Naive thymus-derived CD4-positive, alpha-beta T cell (primary cell): ENCODE measurements at regions not wholly inside any gene's neighbourhood (a gene's known extent, or its start where the extent isn't known, plus 50 kb on each side); places are given as distances from the start of the nearest gene placed in this dataset.

Experiments used
- ATAC-seq: fragments of 150-1000 bp; cut with Tn5 transposase; 2 replicates; pipeline ENCODE4 v1.10.0; 2021; ENCODE audit warnings: mild to moderate bottlenecking, moderate library complexity
- CTCF ChIA-PET: fragments of 350-600 bp; sonication (Branson Sonifier 250); formaldehyde crosslinking; loops from one replicate; lab custom pipeline; 2021; ENCODE audit warnings: antibody characterized with exemption; lab: Charles Lee
- POLR2A ChIA-PET: fragments of 350-600 bp; sonication (Branson Sonifier 250); formaldehyde crosslinking; loops from one replicate; lab custom pipeline; 2021; ENCODE audit warnings: antibody characterized with exemption, inconsistent platforms; lab: Charles Lee
- DNase-seq, 9 donors: peaks; one replicate each; pipeline versions ENCODE4 v3.0.0 to v3.0.0-alpha.2; 2020 to 2022; ENCODE audit warnings: mixed read lengths in 1 of 9
- H3K27ac ChIP-seq: one replicate; pipeline ENCODE4 v1.7.0; 2013; ENCODE audit warnings: mild to moderate bottlenecking, low read depth, low read length, moderate library complexity
- H3K27me3 ChIP-seq, 2 donors: one replicate each; pipeline ENCODE4 v1.7.0; 2013; ENCODE audit warnings: low read length in 2 of 2, mild to moderate bottlenecking in 2 of 2, moderate library complexity in 2 of 2; ENCODE audit not compliant: control insufficient read depth in 2 of 2, insufficient read depth in 2 of 2
- H3K36me3 ChIP-seq, 3 experiments: 1 replicate in 2 of 3; 2 replicates in 1 of 3; pipeline ENCODE4 v1.7.0; 2013; ENCODE audit warnings: low read length in 3 of 3, mild to moderate bottlenecking in 3 of 3, moderate library complexity in 1 of 3; ENCODE audit not compliant: insufficient read depth in 3 of 3, control insufficient read depth in 2 of 3
- H3K4me1 ChIP-seq, 2 donors: one replicate each; pipeline ENCODE4 v1.7.0; 2013; ENCODE audit warnings: low read length in 2 of 2, mild to moderate bottlenecking in 2 of 2, moderate library complexity in 1 of 2; ENCODE audit not compliant: control insufficient read depth in 2 of 2, insufficient read depth in 2 of 2
- H3K4me3 ChIP-seq: 2 replicates; pipeline ENCODE4 v1.7.0; 2013; ENCODE audit warnings: mild to moderate bottlenecking, low read length
- H3K9me3 ChIP-seq, 3 experiments: 1 replicate in 2 of 3; 2 replicates in 1 of 3; pipeline ENCODE4 v1.7.0; 2013; ENCODE audit warnings: low read length in 3 of 3; ENCODE audit not compliant: control insufficient read depth in 2 of 3
- H3K27ac Mint-ChIP-seq, 9 donors: one replicate each; pipeline ENCODE4 v1.8.0; 2020 to 2022; ENCODE audit warnings: mixed read lengths in 9 of 9, mild to moderate bottlenecking in 8 of 9, moderate library complexity in 5 of 9, inconsistent platforms in 2 of 9
- H3K27me3 Mint-ChIP-seq, 5 donors: one replicate each; pipeline ENCODE4 v1.8.0; 2021 to 2022; ENCODE audit warnings: mixed read lengths in 5 of 5, mild to moderate bottlenecking in 1 of 5
- H3K36me3 Mint-ChIP-seq, 5 donors: one replicate each; pipeline ENCODE4 v1.8.0; 2020 to 2022; ENCODE audit warnings: mixed read lengths in 5 of 5, mild to moderate bottlenecking in 3 of 5, inconsistent platforms in 1 of 5
- H3K4me1 Mint-ChIP-seq, 7 donors: one replicate each; pipeline ENCODE4 v1.8.0; 2020 to 2022; ENCODE audit warnings: mixed read lengths in 7 of 7, mild to moderate bottlenecking in 3 of 7, inconsistent platforms in 1 of 7
- H3K4me3 Mint-ChIP-seq, 10 donors: one replicate each; pipeline ENCODE4 v1.8.0; 2020 to 2022; ENCODE audit warnings: mild to moderate bottlenecking in 10 of 10, mixed read lengths in 10 of 10, moderate library complexity in 6 of 10, inconsistent platforms in 2 of 10
- H3K9me3 Mint-ChIP-seq, 11 donors: one replicate each; pipeline ENCODE4 v1.8.0; 2020 to 2022; ENCODE audit warnings: mixed read lengths in 11 of 11, mild to moderate bottlenecking in 4 of 11, inconsistent platforms in 1 of 11, moderate library complexity in 1 of 11
- intact Hi-C, 2 donors: fragments of 100-400 bp; cut with micrococcal nuclease; formaldehyde crosslinking; loops; one replicate each; pipeline ENCODE4 v1.15.1; 2023

DNA sequence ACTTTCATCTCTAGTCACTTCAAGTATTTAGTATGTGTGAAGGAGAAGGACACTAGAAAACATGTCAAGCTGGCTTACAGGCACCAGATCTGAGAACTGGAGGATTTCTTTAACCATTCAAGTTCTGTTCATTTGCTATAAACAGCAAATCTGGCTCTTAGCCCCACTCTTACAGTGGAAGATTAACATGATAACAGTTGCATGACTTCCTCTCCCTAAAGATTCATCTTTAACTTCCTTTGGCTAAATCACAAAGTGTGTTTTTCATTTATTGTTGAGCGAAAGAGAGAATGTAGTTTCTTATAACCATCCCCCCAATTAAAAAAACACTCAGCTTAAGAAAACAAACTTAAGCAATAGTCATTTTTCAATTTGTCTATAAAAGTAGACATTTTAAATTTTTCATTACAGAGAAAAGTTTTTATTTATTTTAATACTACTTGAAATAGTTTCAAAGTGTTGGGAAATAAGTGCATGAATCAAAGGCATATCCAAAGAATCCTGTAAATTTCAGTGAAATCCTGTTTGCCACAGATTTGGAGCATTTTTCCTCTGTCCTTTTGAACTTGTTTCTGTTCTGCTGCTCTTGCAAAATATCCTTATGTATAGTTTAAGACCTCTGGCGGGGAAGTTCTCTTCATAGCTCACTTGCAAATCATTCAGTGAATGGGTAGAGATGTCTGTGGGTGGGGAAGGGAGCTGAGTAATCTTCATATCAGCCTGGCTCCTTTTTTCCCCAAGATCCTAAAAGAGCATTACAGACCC lies 241.0 kb upstream of the RBBP8 start:
- intact Hi-C loops, result no loop called here

GRCh38 chr18:22694954-22695353 lies 238.2 kb upstream of the RBBP8 start:
- no peak overlapping the region for H3K4me3 ChIP-seq
- ChIA-PET POLR2A (no interaction called here), CTCF (no interaction called here)
- H3K27ac ChIP-seq, result no peak overlapping the region
- H3K9me3 ChIP-seq, result no peaks in the 10 kb centered on the region
- no peaks in the 10 kb centered on the region for H3K4me1 Mint-ChIP-seq
- intact Hi-C loops, result no loop called here
- DNase-seq, result no peak
- ATAC-seq, result no peak
- H3K27me3 Mint-ChIP-seq, result peaks cover 1 to 14% (median 9%) of the 10 kb centered on the region in 5 donors
- H3K4me1 ChIP-seq, result no peaks in the 10 kb centered on the region
- H3K9me3 Mint-ChIP-seq, result peaks cover 0 to 3% (median 0%) of the 10 kb centered on the region in 11 donors
- H3K27ac Mint-ChIP-seq, result no peak overlapping the region
- H3K4me3 Mint-ChIP-seq, result no peak overlapping the region
- H3K36me3 ChIP-seq, result no peaks in the 10 kb centered on the region
- no peaks in the 10 kb centered on the region for H3K27me3 ChIP-seq
- H3K36me3 Mint-ChIP-seq, result peaks cover 0 to 2% (median 0%) of the 10 kb centered on the region in 5 donors

More for the DNA sequence above, 241.0 kb upstream of the RBBP8 start:
- Mint-ChIP-seq H3K9me3 (peaks cover 0 to 1% (median 0%) of the 10 kb centered on the region in 11 donors), H3K27ac (no peak overlapping the region), H3K4me1 (no peaks in the 10 kb centered on the region), H3K36me3 (no peaks in the 10 kb centered on the region), H3K4me3 (no peak overlapping the region), H3K27me3 (peaks cover 0 to 6% (median 2%) of the 10 kb centered on the region in 5 donors)
- H3K27me3 ChIP-seq, result no peaks in the 10 kb centered on the region
- H3K27ac ChIP-seq, result no peak overlapping the region
- no peaks in the 10 kb centered on the region for H3K4me1 ChIP-seq
- no peak overlapping the region for H3K4me3 ChIP-seq
- DNase-seq (no peak), ATAC-seq (no peak)
- no peaks in the 10 kb centered on the region for H3K9me3 ChIP-seq
- CTCF ChIA-PET, result no interaction called here
- POLR2A ChIA-PET, result no interaction called here
- H3K36me3 ChIP-seq, result no peaks in the 10 kb centered on the region

- Mint-ChIP-seq H3K27me3 (peaks cover 2 to 18% (median 11%) of the 10 kb centered on the region in 5 donors), H3K4me1 (no peaks in the 10 kb centered on the region), H3K36me3 (peaks cover 0 to 4% (median 0%) of the 10 kb centered on the region in 5 donors), H3K9me3 (peaks cover 0 to 5% (median 0%) of the 10 kb centered on the region in 11 donors), H3K4me3 (no peak overlapping the region), H3K27ac (no peak overlapping the region)
- H3K9me3 ChIP-seq, result no peaks in the 10 kb centered on the region
- no peak for ATAC-seq
- no peak overlapping the region for H3K4me3 ChIP-seq
- no peaks in the 10 kb centered on the region for H3K36me3 ChIP-seq
- no peaks in the 10 kb centered on the region for H3K27me3 ChIP-seq
- CTCF ChIA-PET, result no interaction called here
- H3K27ac ChIP-seq, result no peak overlapping the region
- intact Hi-C loops, result no loop called here
- DNase-seq, result no peak
- no peaks in the 10 kb centered on the region for H3K4me1 ChIP-seq
- POLR2A ChIA-PET, result no interaction called here
Measured at GRCh38 chr18:22695674-22696073, 237.5 kb upstream of the RBBP8 start.

- Histone ChIP-seq H3K9me3 (no peaks in the 10 kb centered on the region), H3K27ac (no peak overlapping the region), H3K4me1 (no peaks in the 10 kb centered on the region), H3K27me3 (no peaks in the 10 kb centered on the region), H3K4me3 (no peak overlapping the region), H3K36me3 (no peaks in the 10 kb centered on the region)
- H3K36me3 Mint-ChIP-seq, result peaks cover 0 to 4% (median 0%) of the 10 kb centered on the region in 5 donors
- no peak for ATAC-seq
- DNase-seq, result no peak
- intact Hi-C loops, result no loop called here
- CTCF ChIA-PET, result no interaction called here
- peaks cover 2 to 23% (median 13%) of the 10 kb centered on the region in 5 donors for H3K27me3 Mint-ChIP-seq
- peaks cover 0 to 5% (median 0%) of the 10 kb centered on the region in 11 donors for H3K9me3 Mint-ChIP-seq
- no peak overlapping the region for H3K4me3 Mint-ChIP-seq
- POLR2A ChIA-PET, result no interaction called here
- H3K27ac Mint-ChIP-seq, result no peak overlapping the region
- no peaks in the 10 kb centered on the region for H3K4me1 Mint-ChIP-seq
Measured at GRCh38 chr18:22697561-22697960, 235.6 kb upstream of the RBBP8 start.

- ATAC-seq, result no peak
- Mint-ChIP-seq H3K9me3 (peaks cover 0 to 5% (median 0%) of the 10 kb centered on the region in 11 donors), H3K4me3 (no peak overlapping the region), H3K36me3 (peaks cover 0 to 4% (median 0%) of the 10 kb centered on the region in 5 donors), H3K4me1 (no peaks in the 10 kb centered on the region), H3K27me3 (peaks cover 2 to 23% (median 14%) of the 10 kb centered on the region in 5 donors), H3K27ac (no peak overlapping the region)
- no peaks in the 10 kb centered on the region for H3K36me3 ChIP-seq
- no peak overlapping the region for H3K4me3 ChIP-seq
- H3K27ac ChIP-seq, result no peak overlapping the region
- no peaks in the 10 kb centered on the region for H3K27me3 ChIP-seq
- POLR2A ChIA-PET, result no interaction called here
- no peaks in the 10 kb centered on the region for H3K4me1 ChIP-seq
- intact Hi-C loops, result no loop called here
- H3K9me3 ChIP-seq, result no peaks in the 10 kb centered on the region
- DNase-seq, result no peak
- CTCF ChIA-PET, result no interaction called here
Measured at GRCh38 chr18:22698711-22699110, 234.4 kb upstream of the RBBP8 start.

DNA sequence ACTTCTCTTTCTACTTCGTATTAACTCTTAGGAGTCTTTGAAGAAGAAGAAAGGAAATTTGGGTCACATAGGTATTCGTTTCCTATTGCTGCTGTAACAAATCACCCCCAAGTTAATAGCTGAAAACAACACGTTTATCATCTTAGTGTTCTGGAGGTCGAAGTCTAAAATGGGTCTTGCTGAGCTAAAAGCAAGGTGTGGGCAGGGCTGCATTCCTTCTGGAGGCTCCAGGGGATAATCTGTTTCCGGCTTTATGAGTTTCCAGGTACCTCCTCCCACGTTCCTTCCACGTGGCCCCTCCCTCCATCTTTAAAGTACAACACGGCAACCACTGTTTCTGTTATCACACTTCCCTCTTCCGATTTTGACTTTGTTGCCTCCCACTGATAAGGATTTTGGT lies 233.5 kb upstream of the RBBP8 start:
- Histone ChIP-seq H3K27ac (no peak overlapping the region), H3K4me1 (no peaks in the 10 kb centered on the region), H3K4me3 (no peak overlapping the region), H3K36me3 (no peaks in the 10 kb centered on the region), H3K9me3 (no peaks in the 10 kb centered on the region), H3K27me3 (no peaks in the 10 kb centered on the region)
- intact Hi-C loops, result loop anchor here (10.0 kb wide), 2 partner anchors 705 to 1215 kb away; no protein-coding TSS in a partner anchor
- peaks cover 0 to 4% (median 0%) of the 10 kb centered on the region in 5 donors for H3K36me3 Mint-ChIP-seq
- peaks cover 2 to 23% (median 14%) of the 10 kb centered on the region in 5 donors for H3K27me3 Mint-ChIP-seq
- ChIA-PET CTCF (no interaction called here), POLR2A (no interaction called here)
- no peak overlapping the region for H3K4me3 Mint-ChIP-seq
- H3K9me3 Mint-ChIP-seq, result peaks cover 0 to 5% (median 0%) of the 10 kb centered on the region in 11 donors
- ATAC-seq (no peak), DNase-seq (no peak)
- H3K27ac Mint-ChIP-seq, result no peak overlapping the region
- no peaks in the 10 kb centered on the region for H3K4me1 Mint-ChIP-seq

DNA sequence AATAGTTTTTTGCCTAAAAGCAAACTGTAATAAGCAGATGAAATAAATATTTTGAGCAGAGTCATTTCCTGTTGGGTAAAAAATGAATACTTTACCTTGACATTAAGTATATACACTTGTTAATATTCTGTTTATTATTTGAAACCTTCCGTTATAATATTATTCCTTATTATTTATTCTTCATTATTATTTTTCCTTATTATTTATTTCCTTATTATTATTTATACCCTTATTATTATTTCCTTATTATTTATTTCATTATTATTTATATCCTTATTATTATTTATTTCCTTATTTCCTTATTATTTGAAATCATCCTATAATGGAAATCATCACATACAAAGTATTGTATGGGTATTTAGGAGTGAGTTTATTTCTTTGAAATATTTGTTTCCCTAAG lies 232.2 kb upstream of the RBBP8 start:
- no peaks in the 10 kb centered on the region for H3K4me1 ChIP-seq
- ATAC-seq (no peak), DNase-seq (no peak)
- no peaks in the 10 kb centered on the region for H3K36me3 ChIP-seq
- no peaks in the 10 kb centered on the region for H3K9me3 ChIP-seq
- no peak overlapping the region for H3K27ac Mint-ChIP-seq
- H3K9me3 Mint-ChIP-seq, result peaks cover 0 to 5% (median 0%) of the 10 kb centered on the region in 11 donors
- H3K4me1 Mint-ChIP-seq, result no peaks in the 10 kb centered on the region
- peaks cover 2 to 23% (median 17%) of the 10 kb centered on the region in 5 donors for H3K27me3 Mint-ChIP-seq
- ChIA-PET POLR2A (no interaction called here), CTCF (no interaction called here)
- no peak overlapping the region for H3K4me3 ChIP-seq
- H3K36me3 Mint-ChIP-seq, result peaks cover 0 to 6% (median 0%) of the 10 kb centered on the region in 5 donors
- H3K4me3 Mint-ChIP-seq, result no peak overlapping the region
- H3K27me3 ChIP-seq, result no peaks in the 10 kb centered on the region
- intact Hi-C loops, result loop anchor here (10.0 kb wide), 2 partner anchors 706 to 1216 kb away; no protein-coding TSS in a partner anchor
- no peak overlapping the region for H3K27ac ChIP-seq
